Putamen (tissue), 1 donor: ENCODE measurements at regions not wholly inside any gene's neighbourhood (a gene's known extent, or its start where the extent isn't known, plus 50 kb on each side); places are given as distances from the start of the nearest gene placed in this dataset.

Source experiments
- DNase-seq: peaks from one replicate; pipeline ENCODE4 v3.0.0-alpha.2; 2016; ENCODE audit warnings: low spot score

DNA sequence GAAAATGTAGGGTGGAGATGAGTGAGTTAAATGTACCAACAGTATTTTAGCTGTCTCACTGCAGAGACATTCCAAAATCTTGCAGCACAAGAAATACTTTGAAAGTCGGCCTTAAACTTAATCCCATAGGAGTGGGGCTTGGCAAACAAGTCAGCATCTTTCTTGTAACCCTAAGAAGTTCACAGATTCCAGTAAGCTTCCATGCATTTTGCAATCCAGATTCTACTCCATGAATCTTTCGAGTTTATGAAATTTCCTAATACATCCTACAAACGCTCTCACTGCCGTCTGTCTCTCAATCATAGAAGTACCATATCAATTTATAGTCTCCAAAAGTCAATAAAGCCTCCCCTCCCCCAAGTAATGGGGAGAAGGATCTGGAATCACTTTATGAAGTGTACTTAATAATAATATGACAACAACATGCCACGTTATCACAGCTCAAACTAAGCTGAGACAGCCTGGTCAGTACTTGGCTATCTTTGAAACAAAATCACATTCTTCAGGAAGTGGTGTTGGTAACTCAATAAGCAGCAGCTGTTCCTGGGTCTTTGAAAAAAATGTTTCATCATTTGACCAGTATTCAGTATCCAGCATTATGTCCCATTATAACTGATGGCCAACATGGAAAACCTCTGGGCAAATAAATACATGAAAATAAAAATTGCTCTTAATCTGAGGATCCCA, 317.4 kb upstream of the RUNX1 start:
- DNase-seq: no peak

DNA sequence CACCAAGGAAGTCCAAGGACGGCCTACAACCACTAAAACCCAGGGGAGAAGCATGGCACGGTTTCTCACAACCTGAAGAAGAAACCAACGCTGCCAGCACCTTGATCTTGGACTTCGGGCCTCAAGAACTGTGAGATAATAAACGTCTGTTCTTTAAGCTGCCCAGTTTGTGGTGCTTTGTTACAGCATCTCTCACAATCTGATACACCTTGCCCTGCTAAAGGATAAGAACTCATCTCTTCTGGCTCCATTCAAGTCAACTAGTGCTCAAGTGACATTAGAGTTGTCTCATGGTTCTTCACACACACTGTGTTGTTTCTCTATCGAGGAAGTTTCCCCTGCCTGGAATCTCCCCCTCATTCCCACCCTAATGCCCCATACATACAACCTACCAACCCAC, 314.4 kb upstream of the RUNX1 start:
- no peak for DNase-seq

DNA sequence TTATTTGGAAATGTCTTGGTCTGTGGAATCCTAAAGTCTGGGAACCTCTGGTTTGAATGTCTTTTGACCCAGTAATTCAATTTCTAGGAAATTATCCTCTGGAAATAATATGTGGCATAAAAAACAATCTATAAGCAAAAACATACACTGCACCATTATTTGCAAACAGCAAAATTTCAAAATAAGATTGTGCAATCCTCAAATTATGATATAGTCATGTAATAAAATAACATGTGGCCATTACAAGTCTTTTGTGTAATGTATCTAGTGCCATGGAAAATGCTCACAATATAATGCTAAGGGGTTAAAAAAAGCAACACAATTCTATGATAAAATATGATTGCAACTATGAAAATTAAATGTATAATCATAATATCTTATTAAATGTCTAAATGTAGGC, 312.9 kb upstream of the RUNX1 start:
- no peak for DNase-seq

DNA sequence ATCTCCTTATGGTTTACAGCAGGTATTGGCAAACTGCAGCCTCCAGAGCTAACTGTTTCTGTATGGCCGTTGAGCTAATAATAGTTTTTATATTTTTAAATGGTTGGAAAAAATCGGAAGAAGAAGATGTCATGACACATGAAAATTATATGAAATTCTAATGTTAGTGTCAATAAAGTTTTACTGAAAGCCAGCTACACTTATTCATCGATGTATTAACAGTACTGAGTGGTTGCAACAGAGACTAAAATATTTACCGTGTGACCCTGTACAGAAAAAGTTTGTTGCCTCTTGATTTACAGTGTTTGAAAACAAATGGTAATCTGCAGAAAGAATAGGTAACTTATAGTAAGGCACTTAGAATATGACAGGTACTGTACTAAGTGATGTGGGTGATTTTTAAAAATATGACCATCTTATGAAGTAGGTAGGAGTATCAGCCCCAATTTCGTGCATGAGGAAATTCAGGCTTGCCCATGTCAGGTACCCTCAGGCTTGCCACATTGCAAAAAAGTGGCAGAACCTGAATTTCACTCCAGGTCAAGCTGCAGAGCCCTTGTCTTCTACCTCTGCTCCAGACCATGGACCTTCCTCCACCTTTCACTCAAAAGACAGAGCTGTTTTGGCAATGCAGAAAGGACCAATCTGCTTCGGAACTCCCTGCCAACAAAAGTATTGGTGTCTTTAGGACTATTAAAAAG, 311.9 kb upstream of the RUNX1 start:
- no peak for DNase-seq

DNA sequence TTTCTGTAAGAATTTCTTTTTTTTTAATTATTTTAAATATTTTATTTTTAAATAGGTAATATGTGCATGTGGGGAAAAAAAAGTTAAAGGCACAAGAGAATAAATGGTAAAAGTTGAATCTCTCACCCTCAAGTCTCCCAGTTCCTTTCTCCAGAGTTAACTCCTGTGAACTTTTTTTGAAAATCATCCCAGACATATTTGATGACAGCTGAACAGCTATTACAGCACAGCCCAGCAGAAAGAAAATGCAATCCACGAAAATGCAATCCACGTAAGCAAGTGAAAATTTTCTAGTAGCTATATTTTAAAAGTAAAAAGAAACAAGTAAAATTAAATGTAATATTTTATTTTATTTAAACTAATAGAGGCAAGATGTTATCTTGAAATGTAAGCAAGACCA, 310.0 kb upstream of the RUNX1 start:
- no peak for DNase-seq

DNA sequence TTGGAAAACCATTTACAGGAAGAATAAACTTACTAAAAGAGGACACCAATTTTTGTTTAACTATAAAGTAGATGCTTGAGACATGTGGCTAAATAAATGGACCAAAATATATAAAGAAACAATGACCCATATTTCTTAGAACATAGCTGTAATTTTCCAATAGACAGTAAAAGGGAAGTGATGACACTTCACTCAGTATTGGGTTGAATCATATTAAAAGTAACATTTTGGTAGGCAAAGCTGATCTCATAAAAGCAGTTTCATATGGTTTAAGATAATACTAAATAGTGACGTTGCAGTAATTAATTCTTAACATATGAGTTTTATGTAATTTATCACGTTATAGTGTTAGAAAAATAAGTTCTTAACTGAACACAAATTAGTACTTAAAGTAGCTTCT, 308.9 kb upstream of the RUNX1 start:
- no peak for DNase-seq

DNA sequence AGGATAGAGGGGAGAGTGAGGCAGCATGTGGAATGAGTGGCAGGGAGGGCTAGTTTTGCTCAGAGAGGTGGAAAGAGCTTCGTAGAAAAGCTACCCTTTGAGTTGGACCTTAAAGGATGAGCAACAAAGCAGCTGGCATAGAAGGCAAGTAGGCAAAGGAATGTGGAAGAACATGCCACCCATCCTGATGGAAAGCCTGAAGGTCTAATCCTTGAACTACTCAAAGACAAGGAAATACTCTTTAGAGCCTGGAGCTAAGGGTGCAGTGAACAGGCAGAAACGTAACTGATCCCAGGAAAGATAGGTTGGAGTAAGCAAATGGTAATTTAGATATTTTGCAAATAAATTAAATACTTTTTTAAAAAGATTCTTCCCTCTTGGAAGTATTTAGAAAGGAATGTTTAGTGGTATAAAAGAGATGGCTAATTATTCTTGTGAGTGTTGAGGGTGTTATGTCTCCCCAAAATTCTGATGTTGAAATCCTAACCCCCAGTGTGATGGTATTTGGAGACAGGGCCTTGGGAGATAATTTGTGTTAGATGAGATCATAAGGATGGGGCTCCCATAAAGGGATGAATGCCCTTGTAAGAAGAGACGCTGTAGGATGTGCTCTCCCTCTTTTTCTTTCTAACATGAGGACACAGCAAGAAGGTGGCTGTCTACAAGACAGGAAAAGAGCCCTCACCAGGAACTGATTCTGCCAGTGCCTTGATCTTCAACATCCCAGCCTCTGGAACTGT, 308.1 kb upstream of the RUNX1 start:
- DNase-seq: no peak

DNA sequence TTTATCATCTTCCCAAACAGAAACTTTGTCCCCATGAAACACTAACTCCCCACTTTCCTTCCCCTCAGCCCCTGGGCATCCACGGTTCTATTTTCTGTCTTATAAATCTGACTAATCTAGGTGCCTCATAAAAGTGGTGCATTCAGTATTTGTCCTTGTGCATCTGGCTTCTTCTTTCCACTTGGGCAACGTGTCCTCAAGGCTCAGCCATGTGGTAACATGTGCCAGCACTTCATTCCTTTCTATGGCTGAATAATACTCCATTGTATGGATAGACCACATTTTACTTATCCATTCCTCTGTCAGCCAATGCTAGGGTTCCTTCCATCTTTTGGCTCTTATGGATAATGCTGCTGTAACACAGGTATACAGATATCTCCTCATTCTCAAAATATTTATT, 305.0 kb upstream of the RUNX1 start:
- DNase-seq: no peak

DNA sequence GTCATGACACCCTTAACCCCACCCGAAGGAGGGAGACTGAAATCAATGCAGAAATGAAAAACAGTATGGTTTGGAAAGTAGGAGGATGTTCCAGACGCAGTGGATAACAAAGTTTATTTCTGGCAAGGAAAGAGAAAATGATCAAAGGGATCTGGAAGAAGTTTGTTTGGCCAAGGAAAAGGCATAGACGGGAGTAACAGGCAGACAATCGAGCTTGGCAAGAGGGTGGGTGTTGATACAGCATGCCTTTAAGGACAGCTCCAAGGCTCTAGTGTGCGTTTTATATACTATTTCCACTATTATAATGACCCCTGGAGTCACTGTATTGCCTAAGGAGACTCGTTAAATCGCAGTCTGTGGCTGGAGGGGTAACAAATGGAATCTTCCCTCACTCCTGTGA, 303.7 kb upstream of the RUNX1 start:
- no peak for DNase-seq

DNA sequence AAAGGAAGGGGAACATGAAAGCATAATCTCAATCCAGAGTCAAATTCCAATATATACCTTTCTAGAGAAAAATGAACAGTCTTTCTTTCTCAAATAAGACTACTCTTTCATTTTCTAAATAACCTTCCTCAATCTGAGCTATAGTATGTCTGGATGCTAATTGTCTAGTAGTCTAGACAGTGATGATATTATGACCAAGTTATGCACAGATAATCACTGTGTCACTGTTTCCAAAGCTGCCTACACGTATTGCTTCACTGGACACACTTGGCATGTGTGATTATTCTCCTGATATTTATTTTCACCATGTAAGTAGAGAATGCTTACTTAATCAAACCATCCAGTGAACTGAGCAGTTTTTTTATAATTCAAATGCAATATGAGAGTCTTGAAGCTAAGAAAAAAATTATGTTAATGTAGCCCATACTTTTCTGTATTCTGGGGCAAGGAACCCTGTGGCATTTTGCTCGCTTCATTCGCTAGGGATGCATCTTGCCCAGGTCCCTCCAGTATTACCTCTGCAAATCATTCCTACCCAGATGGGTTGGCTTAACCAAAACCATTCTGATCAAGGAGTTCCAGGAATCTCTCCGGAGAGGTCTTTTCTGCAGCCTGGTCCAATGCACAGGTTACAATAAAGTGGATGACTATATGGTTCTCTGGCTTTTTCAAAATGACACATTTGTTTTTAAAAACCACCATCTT, 303.1 kb upstream of the RUNX1 start:
- no peak for DNase-seq

DNA sequence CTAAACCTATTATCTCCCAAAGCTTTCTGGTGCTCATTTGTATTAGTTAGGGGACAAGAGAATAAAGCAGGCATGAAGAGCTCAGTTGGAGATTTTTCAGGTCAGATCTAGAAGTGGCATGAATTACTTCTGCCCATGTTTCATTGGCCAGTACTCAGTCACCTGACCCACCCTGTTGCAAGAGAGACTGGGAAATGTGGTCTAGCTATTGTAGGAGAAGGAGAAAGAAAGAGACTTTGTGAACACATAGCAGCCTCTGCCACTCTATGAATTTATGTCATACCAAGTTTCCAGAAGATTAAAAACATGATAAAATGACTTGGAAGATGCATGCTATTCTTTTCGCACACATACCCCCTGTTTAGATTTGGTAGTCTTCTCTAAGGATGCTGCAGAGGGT, 302.3 kb upstream of the RUNX1 start:
- no peak for DNase-seq

DNA sequence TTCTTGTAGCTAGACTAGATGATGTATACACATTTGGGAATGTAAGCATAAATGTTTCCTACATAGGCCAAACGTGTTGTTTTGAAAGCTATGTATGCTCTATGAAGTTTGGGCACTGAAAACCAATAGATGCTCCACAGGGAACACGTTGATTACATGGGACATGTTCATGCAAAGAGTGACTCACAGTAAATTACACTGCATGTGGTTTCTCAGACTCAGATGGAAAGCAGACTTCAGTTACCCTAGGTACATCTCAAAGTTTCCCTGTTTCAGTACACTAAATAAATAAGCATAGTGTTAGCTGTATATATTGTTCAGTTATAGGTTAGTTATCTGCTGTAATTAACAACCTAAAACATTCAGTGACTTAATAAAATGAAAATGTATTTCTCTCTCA, 301.9 kb upstream of the RUNX1 start:
- DNase-seq: no peak

DNA sequence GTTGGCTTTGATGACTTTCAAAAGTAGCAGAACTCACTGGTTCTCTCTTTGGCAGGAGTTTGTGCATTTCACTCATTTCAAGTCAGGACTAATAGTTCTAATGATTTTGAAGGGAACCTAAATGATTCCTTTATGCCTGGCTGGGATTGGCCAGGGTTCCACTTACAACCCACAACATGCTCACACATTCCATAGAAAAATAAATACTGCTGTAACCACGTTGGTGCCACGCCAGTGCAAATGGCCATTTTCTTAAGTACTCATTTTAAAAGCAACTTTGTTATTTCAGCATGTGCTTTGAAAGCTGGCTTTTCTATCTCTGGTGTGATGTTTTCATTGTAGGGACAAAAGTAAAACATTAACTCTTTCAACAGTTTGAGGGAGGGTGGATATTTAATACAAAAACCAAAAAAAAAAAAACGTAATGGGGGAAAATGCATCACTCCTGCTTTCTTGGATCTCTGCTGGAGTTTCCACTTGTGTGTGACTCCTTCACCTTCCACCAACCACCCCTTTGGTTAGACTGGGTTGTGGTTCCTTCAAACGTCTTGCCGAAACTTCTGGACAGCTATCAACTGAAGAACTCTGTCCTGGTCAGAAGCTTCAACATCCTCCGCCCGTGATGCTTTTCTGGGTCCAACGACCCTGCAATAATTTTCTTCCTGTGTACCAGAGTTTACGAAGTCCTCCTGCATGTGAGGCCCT, 300.4 kb upstream of the RUNX1 start:
- no peak for DNase-seq

DNA sequence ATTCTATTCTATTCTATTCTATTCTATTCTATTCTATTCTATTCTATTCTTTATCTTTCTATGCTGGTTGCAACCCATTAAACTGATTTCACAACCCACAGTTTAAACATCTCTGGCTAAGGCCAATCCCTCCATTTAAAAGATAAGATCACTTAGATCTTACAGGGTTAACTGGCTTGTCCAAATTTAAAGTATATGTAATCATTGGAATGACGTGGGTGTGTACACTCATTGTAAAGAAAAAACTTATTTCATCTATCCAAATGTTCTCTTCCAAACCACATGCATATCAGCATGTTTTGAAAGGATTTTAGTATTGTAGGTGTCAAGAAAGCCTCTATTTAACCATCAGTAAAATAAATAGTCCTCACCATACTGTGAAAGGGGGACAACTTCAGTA, 299.6 kb upstream of the RUNX1 start:
- DNase-seq: no peak

DNA sequence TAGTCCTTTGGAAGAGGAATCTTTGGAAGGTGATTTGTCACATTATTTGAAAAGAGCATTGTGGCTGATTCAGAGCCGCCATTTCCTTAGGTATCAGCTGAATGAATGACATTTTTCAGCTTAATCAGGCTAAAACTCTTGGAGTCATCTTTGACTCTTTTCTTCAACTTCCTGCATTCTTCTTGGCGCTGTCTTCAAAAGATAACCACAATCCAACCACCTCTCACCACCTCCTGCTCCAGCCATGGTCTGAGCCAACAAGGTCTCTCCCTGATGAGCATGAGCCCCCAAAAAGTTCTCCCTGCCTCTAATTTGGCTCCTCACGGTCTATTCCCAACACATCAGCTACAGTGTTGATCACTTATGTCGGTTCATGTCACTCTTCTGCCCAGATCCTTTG, 297.6 kb upstream of the RUNX1 start:
- DNase-seq: no peak

DNA sequence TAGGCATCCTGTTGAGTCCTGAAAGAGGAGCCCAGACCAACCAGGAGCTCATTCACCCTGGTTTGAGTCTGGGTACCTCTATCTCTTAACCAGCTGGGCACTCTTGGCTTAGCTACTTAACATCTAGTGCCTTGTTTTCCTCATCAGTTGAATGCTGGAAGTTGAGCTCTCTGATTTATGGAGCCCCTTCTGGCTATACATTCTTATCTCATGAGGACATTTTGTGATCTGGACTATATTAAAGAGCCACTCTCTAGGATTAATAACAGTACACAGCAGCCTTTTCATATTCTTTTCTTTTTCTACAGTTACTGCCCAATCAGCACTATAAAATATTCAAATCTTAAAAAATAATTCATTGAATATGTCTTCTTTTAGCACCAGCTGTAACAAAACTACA, 296.9 kb upstream of the RUNX1 start:
- no peak for DNase-seq

DNA sequence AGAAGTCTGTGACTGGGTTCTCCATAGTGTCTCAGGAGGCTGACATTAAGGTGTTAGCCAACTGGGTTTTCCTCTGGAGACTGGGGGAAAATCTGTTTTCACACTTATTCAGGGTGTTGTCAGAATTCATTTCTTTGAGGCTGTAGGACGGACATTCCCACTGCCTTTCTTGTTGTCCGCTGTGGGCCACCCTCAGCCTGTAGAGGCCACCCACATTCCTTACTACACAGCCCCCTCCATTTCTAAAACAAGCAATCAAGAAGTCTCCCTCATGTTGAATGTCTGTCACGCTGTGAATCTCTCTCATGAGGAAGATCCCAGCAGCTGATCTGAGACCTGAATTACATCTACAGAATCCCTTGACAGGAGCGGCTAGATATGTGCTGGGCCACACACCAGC, 295.5 kb upstream of the RUNX1 start:
- DNase-seq: no peak

DNA sequence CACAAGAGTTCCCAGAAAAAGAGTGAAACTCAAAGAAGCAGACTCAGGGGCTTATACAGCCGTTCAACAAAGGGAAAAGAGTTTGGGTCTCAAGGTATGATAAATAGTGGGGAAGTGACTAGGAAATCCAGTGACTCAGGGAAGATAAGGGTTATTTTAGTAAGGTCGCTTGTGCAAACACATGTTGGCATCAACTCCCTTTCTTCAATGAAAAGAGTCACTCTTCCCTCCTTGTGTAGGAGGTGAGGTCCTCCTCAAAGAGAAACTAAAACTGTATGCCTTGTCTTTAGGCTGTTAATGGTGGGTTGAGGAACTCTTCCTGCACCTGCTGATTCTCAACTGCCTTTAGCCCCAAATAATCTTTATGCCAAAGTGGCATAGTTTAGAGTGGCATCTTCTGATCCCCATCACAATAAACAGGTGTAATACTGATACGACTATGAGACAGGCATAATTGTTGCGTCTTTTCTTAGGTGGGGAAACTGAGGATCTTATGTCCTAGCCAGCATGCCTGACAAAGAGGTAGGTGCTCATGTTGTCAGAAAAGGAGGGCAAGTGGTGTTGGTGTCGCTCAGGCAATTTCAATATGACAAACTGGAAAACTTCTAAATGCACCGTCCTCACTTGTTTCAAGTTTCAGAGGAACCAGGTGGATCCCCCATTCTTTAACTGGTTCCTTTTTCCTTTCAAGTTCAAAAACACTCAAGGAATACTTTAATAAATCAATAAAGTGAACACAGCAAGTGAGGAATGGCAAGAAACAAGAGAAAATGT, 294.1 kb upstream of the RUNX1 start:
- DNase-seq: no peak

DNA sequence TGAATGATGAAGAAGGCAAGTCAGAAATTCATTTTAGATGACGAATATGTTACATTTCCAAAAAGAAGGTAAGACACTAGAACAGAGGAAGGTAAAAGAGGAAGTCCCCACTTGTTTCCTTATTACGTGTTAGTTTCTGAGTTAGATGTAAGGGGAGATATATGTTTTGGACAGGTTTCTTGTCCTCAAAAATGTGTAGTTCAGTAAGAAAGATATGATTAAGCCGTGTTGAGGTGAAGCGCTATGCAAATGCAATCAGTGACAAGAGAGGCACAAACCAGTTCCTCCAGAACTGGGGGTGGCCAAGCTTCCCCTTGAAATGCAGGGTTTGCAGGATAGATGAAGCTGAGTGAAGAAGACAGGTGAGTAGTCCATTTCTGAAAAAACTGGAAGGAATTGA, 293.3 kb upstream of the RUNX1 start:
- DNase-seq: no peak

DNA sequence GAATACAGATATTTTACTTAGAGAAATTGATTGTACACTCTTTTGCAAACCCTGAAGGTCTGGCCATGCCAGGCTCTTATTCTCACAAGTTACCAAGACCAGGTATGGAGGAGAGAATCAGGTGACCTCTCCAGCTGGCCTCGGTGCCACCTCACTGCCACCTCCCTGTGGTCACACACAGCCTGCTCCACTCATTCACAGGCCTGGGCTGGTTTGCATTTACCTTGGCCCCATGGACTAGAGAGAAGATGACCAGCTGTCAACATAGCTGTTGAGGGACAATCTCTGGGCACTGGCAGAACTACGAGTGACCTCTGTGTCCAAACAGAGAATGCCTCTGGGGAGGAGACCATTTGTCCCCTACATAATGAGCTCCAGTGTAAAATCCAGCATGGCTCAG, 291.2 kb upstream of the RUNX1 start:
- DNase-seq: no peak

DNA sequence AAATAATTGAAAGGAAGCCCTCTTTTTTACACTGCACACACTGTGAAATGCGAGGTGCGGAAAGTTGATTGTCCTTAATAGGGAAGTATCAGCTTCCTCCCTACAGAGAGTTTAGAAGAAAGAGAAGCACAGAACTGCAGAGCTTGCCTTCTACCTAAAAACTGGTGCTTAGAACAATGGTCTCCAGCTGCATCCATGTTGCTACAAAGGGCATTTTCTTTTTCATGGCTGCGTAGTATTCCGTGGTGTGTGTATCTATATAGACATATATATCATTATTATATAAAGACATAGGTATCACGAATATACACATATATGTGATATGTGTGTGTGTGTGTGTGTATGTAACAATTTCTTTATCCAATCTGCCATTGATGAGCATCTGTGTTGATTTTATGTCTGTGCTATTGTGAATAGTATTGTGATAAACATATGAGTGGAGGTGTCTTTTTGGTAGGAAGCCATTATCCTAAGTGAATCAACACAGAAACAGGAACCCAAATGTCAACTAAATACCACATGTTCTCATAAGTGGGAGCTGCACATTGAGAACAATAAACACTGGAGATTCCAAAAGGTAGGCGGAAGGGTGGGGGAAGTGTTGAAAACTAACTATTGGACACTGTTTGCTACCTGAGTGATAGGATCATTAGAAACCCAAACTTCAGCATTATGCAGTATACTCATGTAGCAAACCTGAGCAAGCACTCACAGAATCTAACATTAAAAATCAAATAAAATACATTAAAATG, 290.0 kb upstream of the RUNX1 start:
- no peak for DNase-seq
